PC-9 (cell line): ENCODE measurements at regions not wholly inside any gene's neighbourhood (a gene's known extent, or its start where the extent isn't known, plus 50 kb on each side); places are given as distances from the start of the nearest gene placed in this dataset.
"Not testable (repeated sequence)": the region's sequence is repeated elsewhere in the genome, so short reads cannot be mapped to it uniquely, and the experiment has no call there.

Experiments used
- BruUV-seq: library from RNA; stranded (reverse); fragments of 400-500 nt; replicated peaks from 2 replicates; lab custom pipeline; 2021; lab: Mats Ljungman, UMichigan
- CTCF ChIA-PET: fragments of 300-600 bp; sonication (Branson Sonifier 250); formaldehyde crosslinking; loops from one replicate; lab custom pipeline; 2022; ENCODE audit warnings: antibody characterized with exemption; lab: Charles Lee
- POLR2A ChIA-PET: fragments of 300-600 bp; sonication (Branson Sonifier 250); formaldehyde crosslinking; loops from one replicate; lab custom pipeline; 2022; ENCODE audit warnings: antibody characterized with exemption; ENCODE audit not compliant: unreplicated experiment; lab: Charles Lee
- DNase-seq, 2 experiments: peaks; one replicate each; pipeline versions ENCODE4 v3.0.0 to v3.0.0-alpha.2; 2015 to 2022; ENCODE audit warnings: mixed read lengths in 1 of 2
- H2AFZ ChIP-seq: fragments of 200-600 bp; sonication (generic); 2 replicates; pipeline ENCODE4 v1.8.1; 2017; ENCODE audit warnings: antibody characterized with exemption
- H3F3A ChIP-seq: fragments of 200-600 bp; sonication (generic); 2 replicates; pipeline ENCODE4 v1.8.1; 2017; ENCODE audit warnings: antibody characterized with exemption, mild to moderate bottlenecking, low read depth; ENCODE audit not compliant: insufficient read depth
- H3K27ac ChIP-seq: fragments of 200-600 bp; sonication (generic); 2 replicates; pipeline ENCODE4 v1.6.1; 2016; ENCODE audit warnings: mixed run types
- H3K27me3 ChIP-seq: fragments of 200-600 bp; sonication (generic); 2 replicates; pipeline ENCODE4 v1.6.1; 2016; ENCODE audit warnings: low read depth, mixed run types; ENCODE audit not compliant: insufficient read depth
- H3K36me3 ChIP-seq: fragments of 200-600 bp; sonication (generic); 2 replicates; pipeline ENCODE4 v1.6.1; 2016; ENCODE audit warnings: low read depth, mixed run types
- H3K4me1 ChIP-seq: fragments of 200-600 bp; sonication (generic); replicated peaks from 2 replicates; pipeline ENCODE4 v1.6.1; 2016; ENCODE audit warnings: mixed run types; ENCODE audit not compliant: insufficient read depth
- H3K4me2 ChIP-seq: fragments of 200-600 bp; sonication (generic); 2 replicates; pipeline ENCODE4 v1.6.1; 2017; ENCODE audit warnings: mixed run types
- H3K4me3 ChIP-seq: fragments of 200-600 bp; sonication (generic); 2 replicates; pipeline ENCODE4 v1.6.1; 2016; ENCODE audit warnings: mixed run types
- H3K79me2 ChIP-seq: fragments of 200-600 bp; sonication (generic); 2 replicates; pipeline ENCODE4 v1.6.1; 2017; ENCODE audit warnings: low read depth, mixed run types
- H3K9me2 ChIP-seq: fragments of 200-600 bp; sonication (generic); 2 replicates; pipeline ENCODE4 v1.8.1; 2017; ENCODE audit warnings: mild to moderate bottlenecking; ENCODE audit not compliant: insufficient read depth
- H3K9me3 ChIP-seq: fragments of 200-600 bp; sonication (generic); 2 replicates; pipeline ENCODE4 v1.8.1; 2016; ENCODE audit warnings: low read depth; ENCODE audit not compliant: insufficient read depth
- H4K20me1 ChIP-seq: fragments of 200-600 bp; sonication (generic); 2 replicates; pipeline ENCODE4 v1.8.1; 2017; ENCODE audit not compliant: insufficient read depth
- EZH2 ChIP-seq: fragments of 200-600 bp; sonication (generic); IDR thresholded peaks from 2 replicates; pipeline ENCODE4 v1.8.0; 2017; ENCODE audit warnings: antibody characterized with exemption, low read depth
- intact Hi-C: fragments of 100-400 bp; cut with micrococcal nuclease; formaldehyde crosslinking; loops from one replicate; pipeline ENCODE4 v1.10.0; 2022; ENCODE audit not compliant: unreplicated experiment
- TF ChIP-seq, protein P1 (sequence below): fragments of 200-600 bp; sonication (generic); conservative IDR thresholded peaks from 2 replicates; pipeline ENCODE4 v1.6.1; 2017; ENCODE audit warnings: mixed run types, antibody characterized with exemption, mild to moderate bottlenecking, moderate library complexity

DNA sequence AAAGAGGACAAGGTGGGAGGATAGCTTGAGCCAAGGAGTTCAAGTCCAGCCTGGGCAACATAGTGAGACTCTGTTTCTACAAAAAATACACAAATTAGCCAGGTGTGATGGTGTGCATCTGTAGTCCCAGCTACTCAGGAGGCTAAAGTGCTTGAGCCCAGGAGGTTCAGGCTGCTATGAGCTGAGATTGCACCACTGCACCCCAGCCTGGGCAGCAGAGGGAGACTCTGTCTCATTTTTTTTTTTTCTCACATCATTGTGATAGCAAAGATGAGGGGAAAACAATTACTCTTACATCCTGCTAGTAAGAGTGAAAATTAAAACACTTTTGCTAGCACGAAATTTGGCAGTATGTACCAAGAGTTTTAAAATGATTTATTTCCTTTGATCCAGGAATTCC, 463.7 kb downstream of the TMEM135 start:
- no peak for DNase-seq
- CTCF ChIA-PET = no interaction called here
- Histone ChIP-seq H3K79me2 (no peaks in the 10 kb centered on the region), H3K4me1 (no peaks in the 10 kb centered on the region), H3K36me3 (no peaks in the 10 kb centered on the region), H3K4me3 (no peak overlapping the region), H3K4me2 (no peak overlapping the region), H3K27me3 (no peaks in the 10 kb centered on the region), H2AFZ (no peak overlapping the region), H3F3A (no peaks in the 10 kb centered on the region), H4K20me1 (no peaks in the 10 kb centered on the region), H3K9me3 (no peaks in the 10 kb centered on the region), H3K9me2 (no peaks in the 10 kb centered on the region), H3K27ac (no peak overlapping the region)
- no TSS peak for BruUV-seq
- POLR2A ChIA-PET = no interaction called here
- TF ChIP-seq EZH2 = no peak
- TF ChIP-seq, protein P1, sequence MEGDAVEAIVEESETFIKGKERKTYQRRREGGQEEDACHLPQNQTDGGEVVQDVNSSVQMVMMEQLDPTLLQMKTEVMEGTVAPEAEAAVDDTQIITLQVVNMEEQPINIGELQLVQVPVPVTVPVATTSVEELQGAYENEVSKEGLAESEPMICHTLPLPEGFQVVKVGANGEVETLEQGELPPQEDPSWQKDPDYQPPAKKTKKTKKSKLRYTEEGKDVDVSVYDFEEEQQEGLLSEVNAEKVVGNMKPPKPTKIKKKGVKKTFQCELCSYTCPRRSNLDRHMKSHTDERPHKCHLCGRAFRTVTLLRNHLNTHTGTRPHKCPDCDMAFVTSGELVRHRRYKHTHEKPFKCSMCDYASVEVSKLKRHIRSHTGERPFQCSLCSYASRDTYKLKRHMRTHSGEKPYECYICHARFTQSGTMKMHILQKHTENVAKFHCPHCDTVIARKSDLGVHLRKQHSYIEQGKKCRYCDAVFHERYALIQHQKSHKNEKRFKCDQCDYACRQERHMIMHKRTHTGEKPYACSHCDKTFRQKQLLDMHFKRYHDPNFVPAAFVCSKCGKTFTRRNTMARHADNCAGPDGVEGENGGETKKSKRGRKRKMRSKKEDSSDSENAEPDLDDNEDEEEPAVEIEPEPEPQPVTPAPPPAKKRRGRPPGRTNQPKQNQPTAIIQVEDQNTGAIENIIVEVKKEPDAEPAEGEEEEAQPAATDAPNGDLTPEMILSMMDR = 0 out of 2 replicates have a peak, but pooled peaks have one; percentile 5
- intact Hi-C loops = no loop called here

GRCh38 chr11:87494936-87495335, 457.2 kb downstream of the TMEM135 start:
- not testable (repeated sequence) for BruUV-seq

GRCh38 chr11:87494026-87494425, 456.3 kb downstream of the TMEM135 start:
- DNase-seq, intact Hi-C loops, H2AFZ ChIP-seq, BruUV-seq, H3K9me2 ChIP-seq, H3K9me3 ChIP-seq, POLR2A ChIA-PET, H3K27ac ChIP-seq, H3K4me3 ChIP-seq, H3K36me3 ChIP-seq, H3F3A ChIP-seq, H3K79me2 ChIP-seq, H4K20me1 ChIP-seq, CTCF ChIA-PET, H3K27me3 ChIP-seq, H3K4me1 ChIP-seq, H3K4me2 ChIP-seq: not testable (repeated sequence)

More at GRCh38 chr11:87494936-87495335, 457.2 kb downstream of the TMEM135 start:
- H3K36me3 ChIP-seq, H3K4me3 ChIP-seq, DNase-seq, intact Hi-C loops, H3F3A ChIP-seq, H3K4me1 ChIP-seq, CTCF ChIA-PET, H3K4me2 ChIP-seq, H3K27ac ChIP-seq, H2AFZ ChIP-seq, H3K27me3 ChIP-seq, H3K79me2 ChIP-seq, H3K9me3 ChIP-seq, POLR2A ChIA-PET, H3K9me2 ChIP-seq, H4K20me1 ChIP-seq: not testable (repeated sequence)

GRCh38 chr11:87493516-87493915, 455.8 kb downstream of the TMEM135 start:
- Histone ChIP-seq H4K20me1 (no peaks in the 10 kb centered on the region), H3K27me3 (no peaks in the 10 kb centered on the region), H2AFZ (no peak overlapping the region), H3K36me3 (no peaks in the 10 kb centered on the region), H3K79me2 (no peaks in the 10 kb centered on the region), H3K27ac (no peak overlapping the region), H3K4me3 (no peak overlapping the region), H3K4me2 (no peak overlapping the region), H3K4me1 (no peaks in the 10 kb centered on the region), H3F3A (no peaks in the 10 kb centered on the region), H3K9me2 (no peaks in the 10 kb centered on the region), H3K9me3 (no peaks in the 10 kb centered on the region)
- TF ChIP-seq, protein P1 = no peak
- no peak for TF ChIP-seq EZH2
- BruUV-seq = no TSS peak
- ChIA-PET POLR2A (no interaction called here), CTCF (no interaction called here)
- DNase-seq = no peak
- intact Hi-C loops = no loop called here
